ENCODE measurements at regions not wholly inside any gene's neighbourhood (a gene's known extent, or its start where the extent isn't known, plus 50 kb on each side); places are given as distances from the start of the nearest gene placed in this dataset.

- WGBS, 2 donors = 95 to 97% methylated on average over 2 of the region's 2 CpGs
- Histone ChIP-seq H3K9me3 (no peaks in the 10 kb centered on the region), H3K27me3 (no peaks in the 10 kb centered on the region), H3K36me3 (no peaks in the 10 kb centered on the region), H3K4me1 (no peaks in the 10 kb centered on the region), H3K4me3 (no peak overlapping the region), H3K27ac (no peak overlapping the region)
- no peak for DNase-seq (ENCODE audit: low spot score in 2 of 2)
- TF ChIP-seq POLR2A (IDR thresholded peaks at IDR 0.05) (no peak), CTCF (IDR thresholded peaks at IDR 0.05) (no peak), EP300 (IDR thresholded peaks at IDR 0.05) (no peak)
These were observed 352.0 kb downstream of the FLRT2 start for GRCh38 chr14:85881935-85882334.

DNA sequence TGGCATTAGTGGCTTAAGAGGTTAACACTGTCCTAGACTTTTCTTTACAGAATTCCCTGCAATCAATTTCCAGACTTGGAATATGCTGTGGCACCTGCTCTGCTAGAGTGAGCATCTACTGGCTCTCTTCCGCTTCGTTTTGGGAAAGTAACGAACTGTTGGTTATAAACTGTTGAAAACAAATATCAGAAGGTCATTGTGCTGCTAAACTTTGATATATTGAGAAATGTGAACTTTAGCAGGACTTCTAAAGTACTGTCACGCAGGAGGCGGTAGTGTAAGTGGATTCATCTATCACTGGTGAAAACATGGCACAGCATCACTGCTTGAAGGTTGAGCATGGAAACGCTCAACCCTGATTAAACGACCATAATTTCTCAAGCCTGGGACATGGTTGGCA, 348.9 kb downstream of the FLRT2 start:
- Histone ChIP-seq H3K36me3 (no peaks in the 10 kb centered on the region), H3K4me3 (no peak overlapping the region), H3K27me3 (no peaks in the 10 kb centered on the region), H3K27ac (no peak overlapping the region), H3K4me1 (no peaks in the 10 kb centered on the region), H3K9me3 (no peaks in the 10 kb centered on the region)
- TF ChIP-seq EP300 (IDR thresholded peaks at IDR 0.05) (no peak), POLR2A (IDR thresholded peaks at IDR 0.05) (no peak), CTCF (IDR thresholded peaks at IDR 0.05) (no peak)
- WGBS, 2 donors = 90 to 92% methylated on average over 7 of the region's 7 CpGs
- no peak for DNase-seq (ENCODE audit: low spot score in 2 of 2)

DNA sequence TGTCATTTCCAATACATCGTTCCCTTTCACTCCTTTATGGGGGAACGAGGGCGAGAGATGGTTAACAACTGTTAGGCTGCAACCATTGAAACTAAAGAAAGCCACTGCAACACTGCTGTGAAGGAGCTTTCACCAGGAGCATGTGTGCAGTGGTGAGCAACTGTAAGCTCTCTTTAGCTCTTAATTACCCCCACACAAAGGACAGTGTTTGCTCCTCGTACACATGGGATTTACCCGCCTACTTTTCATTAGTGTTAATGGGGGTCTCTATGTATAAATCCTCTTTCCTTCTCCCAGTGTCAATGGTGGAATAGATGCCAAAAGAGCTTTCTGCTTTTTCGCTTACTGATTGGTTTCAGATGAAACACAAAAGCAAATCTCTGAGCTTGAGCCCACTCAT, 343.1 kb downstream of the FLRT2 start:
- Histone ChIP-seq H3K9me3 (no peaks in the 10 kb centered on the region), H3K36me3 (no peaks in the 10 kb centered on the region), H3K4me1 (no peaks in the 10 kb centered on the region), H3K27ac (no peak overlapping the region), H3K4me3 (no peak overlapping the region), H3K27me3 (no peaks in the 10 kb centered on the region)
- 54 to 65% methylated on average over 6 of the region's 6 CpGs for WGBS, 2 donors
- TF ChIP-seq CTCF (IDR thresholded peaks at IDR 0.05) (no peak), EP300 (IDR thresholded peaks at IDR 0.05) (no peak), POLR2A (IDR thresholded peaks at IDR 0.05) (no peak)
- DNase-seq (ENCODE audit: low spot score in 2 of 2) = no peak

DNA sequence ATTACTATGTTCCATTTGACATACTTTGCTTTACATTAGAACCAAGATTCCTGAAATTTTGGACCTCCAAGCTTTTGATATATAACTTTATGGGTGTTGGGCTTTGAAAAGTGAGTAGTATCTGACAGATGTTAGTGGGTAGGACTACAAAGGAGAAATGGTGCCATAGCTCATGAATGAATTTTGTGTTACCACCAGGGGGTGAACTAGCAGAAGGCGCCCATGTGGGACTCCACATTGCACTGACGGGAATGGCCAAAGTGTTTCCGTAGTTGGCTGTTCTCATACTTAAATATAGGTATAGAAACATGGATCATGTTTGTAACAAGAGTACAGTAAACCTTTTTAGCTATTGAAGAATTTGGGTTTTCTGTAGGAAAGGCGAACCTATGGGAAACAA, 337.5 kb downstream of the FLRT2 start:
- Histone ChIP-seq H3K9me3 (no peaks in the 10 kb centered on the region), H3K4me3 (no peak overlapping the region), H3K4me1 (no peaks in the 10 kb centered on the region), H3K27me3 (no peaks in the 10 kb centered on the region), H3K27ac (no peak overlapping the region), H3K36me3 (no peaks in the 10 kb centered on the region)
- no peak for DNase-seq (ENCODE audit: low spot score in 2 of 2)
- TF ChIP-seq CTCF (IDR thresholded peaks at IDR 0.05) = no peak
- TF ChIP-seq EP300 (IDR thresholded peaks at IDR 0.05) = no peak
- TF ChIP-seq POLR2A (IDR thresholded peaks at IDR 0.05) = no peak
- 83 to 93% methylated on average over 4 of the region's 4 CpGs for WGBS, 2 donors

- no peak overlapping the region for H3K4me3 ChIP-seq
- TF ChIP-seq CTCF (IDR thresholded peaks at IDR 0.05) = no peak
- no peak for TF ChIP-seq EP300 (IDR thresholded peaks at IDR 0.05)
- no peak for TF ChIP-seq POLR2A (IDR thresholded peaks at IDR 0.05)
- H3K27me3 ChIP-seq = no peaks in the 10 kb centered on the region
- H3K9me3 ChIP-seq = no peaks in the 10 kb centered on the region
- H3K27ac ChIP-seq = no peak overlapping the region
- 81 to 86% methylated on average over 3 of the region's 3 CpGs for WGBS, 2 donors
- H3K4me1 ChIP-seq = no peaks in the 10 kb centered on the region
- no peak for DNase-seq (ENCODE audit: low spot score in 2 of 2)
- H3K36me3 ChIP-seq = no peaks in the 10 kb centered on the region
These were observed 335.8 kb downstream of the FLRT2 start for GRCh38 chr14:85865701-85866100.
